GM12892 (cell line): ENCODE measurements at regions not wholly inside any gene's neighbourhood (a gene's known extent, or its start where the extent isn't known, plus 50 kb on each side); places are given as distances from the start of the nearest gene placed in this dataset.

Experiments
- DNase-seq: peaks from one replicate; pipeline ENCODE4 v3.0.0; 2011; ENCODE audit not compliant: insufficient read length
- FAIRE-seq: peaks from 2 replicates; lab custom pipeline; 2011; peaks lifted over from hg19 to GRCh38; lab: Jason Lieb, UNC
- POLR2A ChIP-seq: IDR thresholded peaks from 2 replicates; pipeline ENCODE4 v1.6.1; 2011; ENCODE audit warnings: low read depth, low read length, control low read depth
- POLR2AphosphoS5 ChIP-seq: IDR thresholded peaks from 2 replicates; pipeline ENCODE4 v1.6.1; 2011; ENCODE audit warnings: low read depth, low read length, control low read depth
- TAF1 ChIP-seq: IDR thresholded peaks from 2 replicates; pipeline ENCODE4 v1.6.1; 2011; ENCODE audit warnings: low read depth, mild to moderate bottlenecking, control low read depth, low read length, borderline replicate concordance

DNA sequence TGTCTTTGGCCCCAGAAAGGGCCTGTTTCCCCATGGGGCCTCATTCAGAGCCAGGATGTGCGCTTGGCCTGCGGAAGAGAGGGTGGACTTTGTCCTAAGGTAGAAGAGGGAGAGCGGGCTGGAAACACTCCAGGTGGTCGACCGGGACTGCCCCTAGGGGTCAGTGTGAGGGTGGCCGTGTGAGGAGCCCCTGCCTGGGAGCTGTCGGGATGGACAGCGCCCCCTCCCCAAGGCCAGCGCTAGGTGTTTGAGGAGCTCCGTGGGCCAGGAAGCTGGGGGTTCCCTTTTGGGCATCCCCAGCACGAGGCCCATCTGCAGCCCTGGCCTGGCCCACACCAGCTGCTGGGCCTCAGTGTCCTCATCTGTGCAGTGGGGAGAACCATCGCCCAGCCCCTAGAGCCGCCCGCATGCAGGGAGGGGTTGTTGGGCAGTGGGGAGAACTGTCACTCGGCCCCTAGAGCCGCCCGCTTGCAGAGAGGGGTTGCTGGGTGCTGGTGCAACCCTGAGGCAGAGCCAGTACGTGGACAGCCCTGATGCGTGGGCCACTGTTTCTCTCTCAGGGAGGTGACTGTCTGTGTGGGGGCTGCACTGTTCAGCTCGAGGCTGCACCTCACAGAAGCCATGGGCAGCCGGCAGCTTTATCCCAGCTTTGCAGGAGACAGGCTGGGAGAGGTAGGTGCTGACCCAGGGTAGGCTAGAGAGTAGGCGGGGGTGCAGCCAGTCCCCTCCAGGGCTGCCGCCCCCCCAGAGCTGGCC lies 1319.9 kb downstream of the BRD1 start:
- DNase-seq = no peak
- TF ChIP-seq POLR2AphosphoS5 (no peak), TAF1 (no peak), POLR2A (no peak)
- FAIRE-seq = no peak

DNA sequence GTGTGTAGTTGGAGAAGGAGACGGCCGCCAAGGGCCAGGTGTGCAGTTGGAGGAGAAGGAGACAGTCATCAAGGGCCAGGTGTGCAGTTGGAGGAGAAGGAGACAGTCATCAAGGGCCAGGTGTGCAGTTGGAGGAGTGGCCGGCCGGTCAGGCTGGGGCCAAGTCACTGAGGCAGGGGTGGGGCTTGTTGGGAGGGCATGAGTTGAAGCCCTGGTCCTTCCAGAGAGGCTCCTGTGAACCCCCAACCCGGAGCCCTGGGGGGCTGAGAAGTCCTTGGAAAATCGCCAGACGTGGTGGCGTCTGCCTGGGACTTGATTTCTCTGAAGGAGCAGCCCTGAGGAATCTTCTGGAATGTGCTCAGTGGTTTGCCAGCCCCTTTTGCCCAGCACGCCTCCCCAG lies 1320.5 kb downstream of the BRD1 start:
- DNase-seq = no peak
- FAIRE-seq = no peak
- TF ChIP-seq POLR2AphosphoS5 (no peak), TAF1 (no peak), POLR2A (no peak)

DNA sequence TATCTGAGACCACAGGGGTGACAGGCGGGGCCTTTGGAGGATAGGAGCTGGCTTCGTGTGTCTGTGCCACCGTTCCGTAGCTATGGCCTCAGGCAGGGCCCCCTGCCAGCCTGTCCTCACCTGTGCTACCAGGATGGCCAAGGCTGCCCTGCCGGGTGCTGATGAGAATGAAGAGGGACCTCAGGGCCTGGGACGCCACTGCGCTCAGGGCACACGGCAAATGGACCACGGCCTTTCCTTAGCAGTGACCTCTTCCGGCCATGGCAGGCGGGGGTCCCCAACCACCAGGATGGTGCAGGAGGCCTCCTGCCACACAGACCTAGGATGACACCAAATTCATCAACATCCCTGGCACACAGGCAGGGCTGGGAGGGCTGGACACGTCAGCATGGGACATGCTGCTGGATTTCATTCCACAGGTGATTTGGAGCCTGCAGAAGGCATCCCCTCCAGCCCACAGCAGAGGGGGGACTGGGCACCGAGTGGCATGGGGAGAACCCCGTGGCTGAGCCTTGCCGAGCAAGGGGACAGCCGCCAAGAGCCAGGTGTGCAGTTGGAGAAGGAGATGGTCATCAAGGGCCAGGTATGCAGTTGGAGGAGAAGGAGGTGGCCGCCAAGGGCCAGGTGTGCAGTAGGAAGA lies 1321.0 kb downstream of the BRD1 start:
- TF ChIP-seq POLR2AphosphoS5 = no peak
- TF ChIP-seq POLR2A = no peak
- TF ChIP-seq TAF1 = no peak
- FAIRE-seq (no peak), DNase-seq (no peak)

DNA sequence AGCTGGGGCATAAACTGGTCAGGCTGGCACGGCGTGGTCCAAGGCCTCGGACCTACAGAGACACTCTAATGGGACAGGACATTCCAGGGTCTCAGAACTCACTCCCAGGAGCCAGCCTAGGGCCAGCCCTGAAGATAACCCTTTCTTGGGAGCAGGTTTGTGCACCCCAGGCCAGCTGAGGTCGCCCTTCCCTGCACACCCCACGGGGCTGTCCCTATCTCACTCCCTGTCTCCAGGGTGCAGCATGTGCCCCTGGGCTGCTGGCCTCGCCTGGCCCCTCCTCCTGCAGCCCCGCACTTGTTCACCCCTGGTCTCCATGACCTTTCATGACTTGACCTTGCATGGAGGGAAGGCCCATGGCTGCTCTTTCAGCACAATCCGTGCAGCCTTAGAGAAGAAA lies 1321.8 kb downstream of the BRD1 start:
- FAIRE-seq (no peak), DNase-seq (no peak)
- TF ChIP-seq TAF1 = no peak
- no peak for TF ChIP-seq POLR2AphosphoS5
- TF ChIP-seq POLR2A = no peak

DNA sequence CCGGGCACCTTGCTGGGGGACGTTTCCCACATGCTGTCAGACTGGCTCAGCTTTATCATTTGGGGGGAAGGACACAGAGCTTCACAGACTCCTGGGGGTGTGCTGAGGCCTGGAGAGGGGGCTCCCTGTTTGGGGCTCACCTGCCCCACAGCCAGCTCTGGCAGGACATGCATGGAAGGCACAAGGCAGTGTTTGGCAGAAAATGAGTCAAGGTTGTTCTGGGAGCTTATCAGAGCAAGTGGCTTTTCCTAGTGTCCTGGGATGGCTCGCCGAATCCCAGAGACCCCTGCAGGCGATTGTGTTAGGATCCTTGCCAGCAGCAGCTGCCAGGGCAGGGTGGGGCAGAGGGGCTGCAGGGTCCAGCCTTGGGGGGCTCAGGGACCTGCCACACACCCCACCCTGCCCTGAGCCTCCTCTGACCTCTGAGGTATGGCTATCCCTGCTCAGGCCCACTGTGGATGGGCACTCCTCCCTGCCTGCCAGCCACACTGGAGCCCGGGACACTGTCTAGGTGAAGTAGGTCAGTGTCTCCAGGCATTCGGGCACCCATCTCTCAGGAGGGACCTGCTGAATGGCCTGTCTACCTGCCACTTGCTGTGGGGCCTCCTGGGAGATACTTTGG lies 1323.0 kb downstream of the BRD1 start:
- TF ChIP-seq POLR2AphosphoS5 (no peak), POLR2A (no peak), TAF1 (no peak)
- FAIRE-seq = no peak
- DNase-seq = no peak

DNA sequence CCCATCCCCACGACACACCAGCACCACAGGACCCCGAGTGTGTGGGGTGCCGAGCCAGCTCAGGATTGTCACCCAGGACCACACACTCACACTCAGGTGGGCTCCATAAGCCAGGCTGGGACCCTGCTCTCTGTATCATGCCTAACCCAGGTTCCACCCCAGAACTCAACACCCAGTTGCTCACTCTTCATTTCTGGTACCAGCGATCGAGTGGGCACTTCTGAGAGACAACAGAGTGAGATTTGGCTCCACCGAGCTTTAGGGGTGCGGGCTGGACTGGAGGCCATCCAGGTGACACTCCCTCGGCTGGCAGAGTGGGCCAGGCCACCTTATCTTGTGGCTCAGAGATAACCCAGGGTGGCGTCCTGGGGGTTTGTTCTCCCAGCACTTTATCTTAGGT lies 1323.8 kb downstream of the BRD1 start:
- DNase-seq = no peak
- no peak for FAIRE-seq
- TF ChIP-seq POLR2AphosphoS5 = no peak
- TF ChIP-seq POLR2A = no peak
- TF ChIP-seq TAF1 = no peak

DNA sequence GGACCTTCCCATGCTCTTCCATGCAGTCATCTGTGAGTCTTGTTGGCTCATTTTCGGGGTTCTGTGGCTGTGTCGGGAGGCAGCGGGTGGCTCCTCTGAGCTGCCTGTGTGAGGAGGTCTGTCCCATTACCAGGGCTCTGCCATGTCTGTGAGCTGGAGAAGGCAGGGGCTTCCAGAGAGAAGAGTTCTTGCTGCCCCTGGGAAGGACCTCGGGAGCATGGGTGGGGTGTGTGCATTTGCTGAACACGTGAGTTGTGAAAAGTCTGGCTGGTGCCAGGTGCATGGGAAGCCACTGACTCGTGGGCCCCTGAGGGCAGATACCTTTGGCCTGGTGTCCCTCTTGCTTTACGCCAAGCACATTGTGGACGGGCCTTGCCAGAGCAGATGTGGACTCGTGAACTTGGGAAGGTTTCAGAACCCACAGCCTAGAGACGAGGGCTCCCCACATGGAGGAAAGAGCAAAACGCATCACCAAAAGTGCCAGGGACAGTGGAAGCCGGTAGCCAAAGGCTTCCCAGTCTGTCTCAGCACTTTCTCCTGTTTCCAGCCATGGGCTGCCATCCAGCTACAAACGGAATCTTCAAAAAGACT lies 1324.5 kb downstream of the BRD1 start:
- TF ChIP-seq POLR2A (no peak), TAF1 (no peak), POLR2AphosphoS5 (no peak)
- FAIRE-seq = no peak

DNA sequence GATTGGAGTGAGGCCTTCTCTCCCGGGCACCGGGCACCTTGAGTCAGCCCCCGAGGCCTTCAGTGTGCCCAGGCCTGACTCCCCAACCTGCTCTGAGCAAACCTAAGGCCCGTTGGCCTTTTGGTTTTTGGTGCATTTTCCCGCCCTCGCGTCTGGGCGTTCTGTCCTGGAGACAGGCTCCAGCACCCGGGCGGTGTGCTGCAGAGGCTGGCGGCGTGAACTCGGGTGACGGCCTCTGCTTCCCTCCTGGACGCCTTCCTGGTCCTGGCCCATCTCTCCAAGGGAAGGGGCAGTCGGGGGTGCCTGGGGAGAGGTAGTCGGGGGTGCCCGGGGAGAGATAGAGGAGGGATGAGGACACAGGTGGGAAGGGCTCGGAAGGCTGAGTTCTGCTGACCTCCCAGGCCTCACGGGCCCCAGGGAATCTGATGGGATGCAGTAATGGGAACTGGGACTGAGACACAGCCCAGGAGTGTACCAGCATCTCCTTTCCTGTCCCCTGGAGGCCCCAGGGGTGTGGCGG lies 1326.4 kb downstream of the BRD1 start:
- DNase-seq (no peak), FAIRE-seq (no peak)
- no peak for TF ChIP-seq TAF1
- no peak for TF ChIP-seq POLR2AphosphoS5
- no peak for TF ChIP-seq POLR2A

More for the DNA sequence above, 1324.5 kb downstream of the BRD1 start:
- DNase-seq = no peak

DNA sequence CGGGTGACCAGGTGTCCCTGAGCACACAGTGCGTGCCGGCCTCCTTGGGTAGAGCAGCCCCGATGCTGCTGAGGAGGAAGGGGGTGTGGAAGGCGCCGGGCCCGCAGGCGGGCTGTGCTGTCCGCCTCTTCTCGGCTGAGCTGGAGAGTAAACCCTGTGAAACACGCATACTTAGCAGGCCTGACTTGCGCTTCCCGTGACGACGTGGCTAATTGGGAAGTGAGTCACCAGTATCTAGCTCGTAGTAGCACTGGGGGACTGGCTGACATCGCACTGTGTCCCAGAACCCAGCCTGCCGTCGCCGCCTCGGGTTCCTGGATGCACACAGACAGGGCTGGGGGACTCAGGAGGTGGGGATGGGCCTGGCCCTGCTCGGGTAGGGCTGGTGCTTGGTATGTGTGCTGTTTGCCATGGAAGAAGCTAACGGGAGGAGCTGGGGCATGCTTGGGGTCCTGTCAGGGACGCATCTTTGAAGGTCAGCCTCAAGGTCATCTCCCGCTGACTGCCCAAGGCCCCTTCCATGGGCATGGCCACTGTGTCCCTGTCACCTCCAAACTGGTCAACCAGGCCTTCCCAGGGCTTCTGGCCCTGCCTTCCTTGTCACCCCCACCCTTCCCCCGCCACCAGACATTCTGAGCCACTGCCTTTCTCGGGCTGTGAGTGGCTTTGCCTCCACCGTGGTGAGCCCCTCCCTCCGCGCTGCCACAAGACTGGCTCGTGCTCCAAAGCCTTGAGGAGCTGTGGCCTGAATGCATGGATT lies 1327.0 kb downstream of the BRD1 start:
- FAIRE-seq (no peak), DNase-seq (no peak)
- TF ChIP-seq POLR2A = no peak
- TF ChIP-seq TAF1 = no peak
- TF ChIP-seq POLR2AphosphoS5 = no peak

DNA sequence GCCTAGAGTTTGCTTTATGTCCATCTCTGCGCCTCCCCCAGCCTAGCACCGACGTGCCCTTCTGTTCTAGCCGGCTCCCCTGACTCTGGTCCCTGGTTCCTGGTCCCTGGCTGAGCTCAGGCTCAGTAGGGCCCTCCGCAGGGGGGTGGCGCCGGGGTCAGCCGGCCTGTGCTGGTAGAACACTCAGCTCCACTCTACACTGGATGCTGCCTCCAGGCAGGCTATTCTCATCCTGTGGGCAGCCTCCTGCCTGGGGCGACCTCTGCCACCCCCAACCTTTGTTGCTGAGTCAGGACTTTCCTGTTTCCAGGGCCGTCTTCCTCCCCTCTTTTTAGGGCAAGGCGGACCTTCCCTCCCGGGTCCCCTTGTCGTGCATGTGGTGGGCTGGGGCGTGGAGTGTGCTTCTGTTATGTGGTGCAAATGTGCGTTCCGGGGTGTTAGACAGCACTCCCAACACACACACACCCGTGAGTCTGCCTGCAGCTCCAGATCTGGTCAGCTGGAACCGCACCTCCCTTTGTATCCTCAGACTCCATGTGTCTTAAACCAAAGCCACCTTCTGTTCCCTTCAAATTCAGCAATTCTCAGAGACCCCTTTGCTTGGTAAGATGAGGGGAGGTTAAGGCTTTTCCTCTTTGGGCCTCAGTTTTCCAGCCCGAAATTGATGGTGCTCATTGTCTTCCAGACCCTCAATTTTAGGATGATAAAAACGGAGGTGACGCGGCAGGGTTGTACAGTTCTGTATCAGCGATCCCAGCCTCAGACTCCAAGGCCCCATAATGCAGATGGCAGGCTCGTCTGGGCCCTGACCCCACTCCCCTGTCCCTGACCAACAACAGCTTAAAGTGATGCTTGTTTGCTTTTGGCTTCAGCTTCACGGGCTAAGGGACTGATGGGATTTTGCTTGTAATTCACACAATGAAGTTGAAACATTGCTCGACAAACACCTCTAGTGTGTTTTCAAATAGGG lies 1327.9 kb downstream of the BRD1 start:
- DNase-seq (no peak), FAIRE-seq (no peak)
- no peak for TF ChIP-seq POLR2AphosphoS5
- no peak for TF ChIP-seq POLR2A
- TF ChIP-seq TAF1 = no peak
